ENCODE measurements at regions not wholly inside any gene's neighbourhood (a gene's known extent, or its start where the extent isn't known, plus 50 kb on each side); places are given as distances from the start of the nearest gene placed in this dataset.

GRCh38 chr19:31658993-31659896 is 310.0 kb upstream of the TSHZ3 start:
- TF ChIP-seq POLR2A (IDR thresholded peaks at IDR 0.05; ENCODE audit: low read depth, low read length): no peak
- TF ChIP-seq POLR2AphosphoS5 (IDR thresholded peaks at IDR 0.05; ENCODE audit: low read depth, low read length): no peak

All from GM12892 (cell line).